Muscle of leg (tissue), 3 donors: ENCODE measurements at regions not wholly inside any gene's neighbourhood (a gene's known extent, or its start where the extent isn't known, plus 50 kb on each side); places are given as distances from the start of the nearest gene placed in this dataset.
A peak's percentile ranks its signal among the peaks of the same experiment; 100 is the strongest.
"Not testable (repeated sequence)": the region's sequence is repeated elsewhere in the genome, so short reads cannot be mapped to it uniquely, and the experiment has no call there.

Experiments used
- DNase-seq: peaks from one replicate; pipeline ENCODE4 v3.0.0; 2013
- H3K27ac ChIP-seq: one replicate; pipeline ENCODE4 v1.5.1; 2013; ENCODE audit warnings: mild to moderate bottlenecking, low read length, control low read depth
- H3K27me3 ChIP-seq: one replicate; pipeline ENCODE4 v1.6.1; 2013; ENCODE audit warnings: low read length; ENCODE audit not compliant: control insufficient read depth, insufficient read depth
- H3K36me3 ChIP-seq: one replicate; pipeline ENCODE4 v1.6.1; 2013; ENCODE audit warnings: low read length; ENCODE audit not compliant: control insufficient read depth, insufficient read depth
- H3K4me1 ChIP-seq: one replicate; pipeline ENCODE4 v1.6.1; 2013; ENCODE audit warnings: low read length; ENCODE audit not compliant: control insufficient read depth, insufficient read depth
- H3K4me3 ChIP-seq: one replicate; pipeline ENCODE4 v1.5.1; 2013; ENCODE audit warnings: low read length, control low read depth
- H3K9me3 ChIP-seq: replicated peaks from 2 replicates; pipeline ENCODE4 v1.6.1; 2013; ENCODE audit warnings: low read depth, low read length; ENCODE audit not compliant: control insufficient read depth
- WGBS: methylation state at CpG from one replicate; pipeline ENCODE4 v1.1.5; 2013; ENCODE audit warnings: missing lambda C conversion rate; ENCODE audit not compliant: insufficient coverage; 5-methylcytosine and 5-hydroxymethylcytosine counted together

DNA sequence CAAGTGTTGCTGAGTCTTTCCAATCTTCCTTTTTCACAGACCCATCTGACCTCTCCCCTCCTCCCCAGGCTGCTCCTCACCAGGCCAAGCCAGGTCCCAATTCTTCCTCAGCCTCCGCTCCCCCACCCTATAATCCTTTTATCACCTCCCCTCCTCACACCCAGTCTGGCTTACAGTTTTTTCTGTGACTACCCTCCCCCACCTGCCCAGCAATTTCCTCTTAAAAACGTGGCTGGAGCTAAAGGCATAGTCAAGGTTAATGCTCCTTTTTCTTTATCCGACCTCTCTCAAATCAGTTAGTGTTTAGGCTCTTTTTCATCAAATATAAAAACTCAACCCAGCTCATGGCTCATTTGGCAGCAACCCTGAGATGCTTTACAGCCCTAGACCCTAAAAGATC, 270.9 kb downstream of the NUF2 start:
- not testable (repeated sequence) for H3K4me3 ChIP-seq, H3K4me1 ChIP-seq, H3K9me3 ChIP-seq, H3K36me3 ChIP-seq, H3K27me3 ChIP-seq, H3K27ac ChIP-seq, DNase-seq
- 41% methylated on average over 3 of the region's 3 CpGs for WGBS

- DNase-seq, H3K4me3 ChIP-seq, H3K27me3 ChIP-seq, H3K4me1 ChIP-seq, H3K27ac ChIP-seq, H3K9me3 ChIP-seq, H3K36me3 ChIP-seq: not testable (repeated sequence)
- WGBS: 80% methylated on average over 1 of the region's 3 CpGs
Observed at GRCh38 chr1:163596106-163596505, 274.4 kb downstream of the NUF2 start.

- H3K36me3 ChIP-seq: no peaks in the 10 kb centered on the region
- no peak for DNase-seq
- H3K9me3 ChIP-seq: no peaks in the 10 kb centered on the region
- 40% methylated on average over 3 of the region's 5 CpGs for WGBS
- H3K4me3 ChIP-seq: no peak overlapping the region
- no peak overlapping the region for H3K27ac ChIP-seq
- H3K4me1 ChIP-seq: no peaks in the 10 kb centered on the region
- H3K27me3 ChIP-seq: no peaks in the 10 kb centered on the region
Observed at GRCh38 chr1:163596541-163597258, 274.9 kb downstream of the NUF2 start.

GRCh38 chr1:163604321-163604720, 282.6 kb downstream of the NUF2 start:
- 90% methylated on average over 1 of the region's 6 CpGs for WGBS
- Histone ChIP-seq H3K27me3 (no peaks in the 10 kb centered on the region), H3K36me3 (no peaks in the 10 kb centered on the region), H3K4me3 (no peak overlapping the region), H3K4me1 (no peaks in the 10 kb centered on the region), H3K9me3 (no peaks in the 10 kb centered on the region), H3K27ac (no peak overlapping the region)
- DNase-seq: no peak

GRCh38 chr1:163604896-163605295, 283.1 kb downstream of the NUF2 start:
- no peaks in the 10 kb centered on the region for H3K4me1 ChIP-seq
- no CpG with 5 or more reads among the region's 3 CpGs for WGBS
- no peaks in the 10 kb centered on the region for H3K27me3 ChIP-seq
- H3K27ac ChIP-seq: no peak overlapping the region
- no peaks in the 10 kb centered on the region for H3K9me3 ChIP-seq
- no peak for DNase-seq
- H3K4me3 ChIP-seq: no peak overlapping the region
- no peaks in the 10 kb centered on the region for H3K36me3 ChIP-seq

- H3K27ac ChIP-seq: no peak overlapping the region
- no peaks in the 10 kb centered on the region for H3K27me3 ChIP-seq
- no peaks in the 10 kb centered on the region for H3K36me3 ChIP-seq
- H3K9me3 ChIP-seq: no peaks in the 10 kb centered on the region
- H3K4me1 ChIP-seq: no peaks in the 10 kb centered on the region
- no peak overlapping the region for H3K4me3 ChIP-seq
- DNase-seq: no peak
- no CpG with 5 or more reads among the region's 2 CpGs for WGBS
Observed at GRCh38 chr1:163608979-163609378, 287.2 kb downstream of the NUF2 start.

GRCh38 chr1:163609858-163610257, 288.1 kb downstream of the NUF2 start:
- H3K27me3 ChIP-seq: no peaks in the 10 kb centered on the region
- DNase-seq: no peak
- H3K36me3 ChIP-seq: no peaks in the 10 kb centered on the region
- WGBS: 90% methylated on average over 2 of the region's 4 CpGs
- no peak overlapping the region for H3K4me3 ChIP-seq
- no peaks in the 10 kb centered on the region for H3K4me1 ChIP-seq
- H3K27ac ChIP-seq: no peak overlapping the region
- no peaks in the 10 kb centered on the region for H3K9me3 ChIP-seq

DNA sequence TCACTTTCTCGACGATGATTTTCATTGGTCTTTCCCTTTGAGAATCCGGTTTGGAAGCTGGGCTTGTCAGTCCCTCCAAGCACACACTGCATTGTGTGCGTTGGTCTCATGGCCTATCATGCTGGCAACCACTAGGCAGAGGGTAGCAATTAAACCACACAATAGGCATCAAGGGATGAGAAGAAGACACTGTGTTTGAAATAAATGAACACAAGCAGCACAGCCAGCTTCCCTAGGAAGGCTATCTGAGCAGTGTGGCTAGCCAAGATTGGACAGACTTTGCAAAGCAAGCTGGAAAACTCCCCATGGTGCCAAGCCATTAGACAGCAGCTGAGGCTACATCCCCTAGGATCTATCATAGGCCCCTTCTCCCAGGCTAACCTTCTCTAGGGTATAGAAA, 288.7 kb downstream of the NUF2 start:
- whole genome bisulfite sequencing: 79% methylated on average over 3 of the region's 4 CpGs
- H3K4me1 ChIP-seq: no peaks in the 10 kb centered on the region
- H3K4me3 ChIP-seq: no peak overlapping the region
- H3K9me3 ChIP-seq: no peaks in the 10 kb centered on the region
- DNase-seq: peak; percentile 7
- no peak overlapping the region for H3K27ac ChIP-seq
- H3K27me3 ChIP-seq: no peaks in the 10 kb centered on the region
- H3K36me3 ChIP-seq: no peaks in the 10 kb centered on the region

GRCh38 chr1:163614361-163614760, 292.6 kb downstream of the NUF2 start:
- WGBS: 57% methylated on average over 1 of the region's 2 CpGs
- no peak for DNase-seq
- Histone ChIP-seq H3K9me3 (no peaks in the 10 kb centered on the region), H3K27ac (no peak overlapping the region), H3K36me3 (no peaks in the 10 kb centered on the region), H3K4me3 (no peak overlapping the region), H3K4me1 (no peaks in the 10 kb centered on the region), H3K27me3 (no peaks in the 10 kb centered on the region)

DNA sequence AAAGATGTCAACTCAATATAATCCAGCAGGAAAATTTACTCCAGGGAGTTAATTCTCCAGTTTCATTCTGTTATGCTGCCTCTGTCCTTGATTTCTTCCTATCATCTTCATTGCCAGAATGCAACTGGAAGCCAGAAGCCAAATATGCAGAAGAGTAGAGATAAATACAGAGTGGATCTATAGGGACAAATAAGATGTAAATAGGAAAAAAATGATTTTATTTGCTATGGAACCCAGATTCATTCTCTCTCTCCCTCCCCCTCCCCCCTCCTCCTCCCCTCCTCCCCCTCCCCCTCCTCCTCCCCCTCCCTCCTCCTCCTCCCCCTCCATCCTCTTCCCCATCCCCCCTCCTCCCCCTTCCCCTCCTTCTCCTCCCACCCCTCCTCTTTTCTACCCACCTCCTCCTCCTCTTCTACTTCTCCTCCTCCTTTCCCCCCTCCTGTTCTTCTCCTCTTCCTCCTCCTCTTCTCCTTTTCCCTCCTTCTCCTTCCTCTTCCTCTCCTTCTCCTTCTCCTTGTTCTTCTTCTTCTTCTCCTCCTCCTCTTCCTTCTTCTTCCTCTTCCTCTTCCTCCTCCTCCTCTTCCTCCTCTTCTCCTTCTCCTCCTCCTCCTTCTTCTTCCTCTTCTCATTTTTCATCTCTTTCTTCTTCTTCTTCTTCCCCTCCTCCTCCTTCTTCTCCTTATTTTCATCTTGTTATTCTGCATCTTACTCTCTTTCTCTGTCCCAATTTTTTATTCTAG, 306.4 kb downstream of the NUF2 start:
- Histone ChIP-seq H3K27me3 (no peaks in the 10 kb centered on the region), H3K36me3 (no peaks in the 10 kb centered on the region), H3K4me1 (no peaks in the 10 kb centered on the region), H3K9me3 (peaks cover 5% of the 10 kb centered on the region), H3K4me3 (no peak overlapping the region), H3K27ac (no peak overlapping the region)
- no peak for DNase-seq
